SW480 (cell line): ENCODE measurements at regions not wholly inside any gene's neighbourhood (a gene's known extent, or its start where the extent isn't known, plus 50 kb on each side); places are given as distances from the start of the nearest gene placed in this dataset.

Experiments
- DNase-seq: peaks from one replicate; pipeline ENCODE4 v3.0.0-alpha.2; 2016; ENCODE audit warnings: low spot score

- no peak for DNase-seq
These were observed 383.0 kb upstream of the RARB start for GRCh38 chr3:25044762-25045710.

GRCh38 chr3:25046911-25047771 is 380.9 kb upstream of the RARB start:
- DNase-seq, result no peak

- no peak for DNase-seq
These were observed 378.8 kb upstream of the RARB start for GRCh38 chr3:25049304-25049703.

GRCh38 chr3:25053360-25053759 is 374.7 kb upstream of the RARB start:
- DNase-seq, result no peak

- no peak for DNase-seq
These were observed 371.9 kb upstream of the RARB start for GRCh38 chr3:25056036-25056755.

- DNase-seq, result no peak
These were observed 371.2 kb upstream of the RARB start for GRCh38 chr3:25056803-25057351.

GRCh38 chr3:25057379-25057778 is 370.7 kb upstream of the RARB start:
- no peak for DNase-seq

- no peak for DNase-seq
These were observed 363.4 kb upstream of the RARB start for GRCh38 chr3:25064681-25065080.

- no peak for DNase-seq
These were observed 358.1 kb upstream of the RARB start for GRCh38 chr3:25069970-25070369.

GRCh38 chr3:25071846-25072245 is 356.2 kb upstream of the RARB start:
- DNase-seq, result no peak

- DNase-seq, result no peak
These were observed 354.6 kb upstream of the RARB start for GRCh38 chr3:25073423-25073822.

- DNase-seq, result no peak
These were observed 353.9 kb upstream of the RARB start for GRCh38 chr3:25074149-25074548.

GRCh38 chr3:25080461-25080860 is 347.6 kb upstream of the RARB start:
- DNase-seq, result no peak

- no peak for DNase-seq
These were observed 344.0 kb upstream of the RARB start for GRCh38 chr3:25084016-25084415.

GRCh38 chr3:25086721-25087120 is 341.3 kb upstream of the RARB start:
- no peak for DNase-seq

- DNase-seq, result no peak
These were observed 339.8 kb upstream of the RARB start for GRCh38 chr3:25088284-25088683.

GRCh38 chr3:25090698-25091453 is 337.2 kb upstream of the RARB start:
- no peak for DNase-seq

- no peak for DNase-seq
These were observed 336.1 kb upstream of the RARB start for GRCh38 chr3:25091934-25092333.

GRCh38 chr3:25094932-25095685 is 333.0 kb upstream of the RARB start:
- DNase-seq, result no peak

GRCh38 chr3:25096536-25096935 is 331.5 kb upstream of the RARB start:
- DNase-seq, result no peak

- no peak for DNase-seq
These were observed 331.0 kb upstream of the RARB start for GRCh38 chr3:25097023-25097422.
